ENCODE measurements at regions not wholly inside any gene's neighbourhood (a gene's known extent, or its start where the extent isn't known, plus 50 kb on each side); places are given as distances from the start of the nearest gene placed in this dataset.

GRCh38 chr5:105057893-105058292, 1495.3 kb upstream of the NUDT12 start:
- TF ChIP-seq EZH2phosphoT487 (IDR thresholded peaks at IDR 0.05; ENCODE audit: low read depth) (no peak), CTCF (IDR thresholded peaks at IDR 0.05; ENCODE audit: low read depth, low read length) (no peak)
